ENCODE measurements at regions not wholly inside any gene's neighbourhood (a gene's known extent, or its start where the extent isn't known, plus 50 kb on each side); places are given as distances from the start of the nearest gene placed in this dataset.

DNA sequence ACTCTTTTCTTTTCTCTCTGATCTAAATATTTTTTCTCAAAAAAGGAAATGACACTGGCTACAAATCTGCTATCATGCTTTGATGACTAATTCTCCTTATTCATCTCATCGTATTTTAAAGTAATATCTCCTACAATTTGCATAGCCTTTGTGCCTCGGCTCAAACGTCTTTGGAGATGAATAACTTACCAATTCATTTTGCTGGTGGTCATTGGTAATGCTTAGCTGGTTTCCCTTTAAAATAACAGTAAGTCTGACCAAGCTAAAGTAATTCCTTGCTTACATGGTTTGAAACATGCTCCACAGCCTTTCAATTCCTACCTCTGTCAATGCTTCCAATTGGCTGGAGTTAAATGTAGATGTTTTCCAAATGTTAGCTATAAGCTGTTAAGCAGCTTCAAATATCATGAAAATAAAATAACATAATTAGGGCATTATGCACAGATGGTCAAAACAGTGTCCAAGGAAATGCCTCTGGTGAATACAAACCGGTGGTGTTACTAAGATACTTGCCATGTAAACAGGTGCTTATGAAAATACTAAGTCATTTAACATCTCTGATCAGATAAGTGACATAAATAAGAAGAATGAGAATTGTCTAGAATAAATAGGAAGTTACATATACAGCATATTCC lies 435.0 kb downstream of the POM121L12 start (continued):
- TF ChIP-seq, protein P1, sequence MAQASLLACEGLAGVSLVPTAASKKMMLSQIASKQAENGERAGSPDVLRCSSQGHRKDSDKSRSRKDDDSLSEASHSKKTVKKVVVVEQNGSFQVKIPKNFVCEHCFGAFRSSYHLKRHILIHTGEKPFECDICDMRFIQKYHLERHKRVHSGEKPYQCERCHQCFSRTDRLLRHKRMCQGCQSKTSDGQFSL (CRISPR knock-in tag; IDR thresholded peaks at IDR 0.05): no peak
- TF ChIP-seq, protein P1 (tag; IDR thresholded peaks at IDR 0.05): no peak
- TF ChIP-seq POLR2G (IDR thresholded peaks at IDR 0.05; ENCODE audit: low read depth, low read length): no peak
- TF ChIP-seq ZNF384 (IDR thresholded peaks at IDR 0.05; ENCODE audit: low read depth, low read length): no peak
- no peak for TF ChIP-seq HMG20B (CRISPR knock-in tag; IDR thresholded peaks at IDR 0.05)
- TF ChIP-seq, protein P2, sequence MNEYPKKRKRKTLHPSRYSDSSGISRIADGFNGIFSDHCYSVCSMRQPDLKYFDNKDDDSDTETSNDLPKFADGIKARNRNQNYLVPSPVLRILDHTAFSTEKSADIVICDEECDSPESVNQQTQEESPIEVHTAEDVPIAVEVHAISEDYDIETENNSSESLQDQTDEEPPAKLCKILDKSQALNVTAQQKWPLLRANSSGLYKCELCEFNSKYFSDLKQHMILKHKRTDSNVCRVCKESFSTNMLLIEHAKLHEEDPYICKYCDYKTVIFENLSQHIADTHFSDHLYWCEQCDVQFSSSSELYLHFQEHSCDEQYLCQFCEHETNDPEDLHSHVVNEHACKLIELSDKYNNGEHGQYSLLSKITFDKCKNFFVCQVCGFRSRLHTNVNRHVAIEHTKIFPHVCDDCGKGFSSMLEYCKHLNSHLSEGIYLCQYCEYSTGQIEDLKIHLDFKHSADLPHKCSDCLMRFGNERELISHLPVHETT (CRISPR knock-in tag; conservative IDR thresholded peaks at IDR 0.05 in 1 of 2, IDR thresholded peaks at IDR 0.05 in 1 of 2): no peak
- no peak for TF ChIP-seq FIP1L1 (IDR thresholded peaks at IDR 0.05; ENCODE audit: low read depth, low read length, poor library complexity, severe bottlenecking)
- TF ChIP-seq ZNF121 (CRISPR knock-in tag; conservative IDR thresholded peaks at IDR 0.05): no peak
- TF ChIP-seq PTRF (tag; IDR thresholded peaks at IDR 0.05): no peak
